IMR-90 (cell line): ENCODE measurements at regions not wholly inside any gene's neighbourhood (a gene's known extent, or its start where the extent isn't known, plus 50 kb on each side); places are given as distances from the start of the nearest gene placed in this dataset.

Source experiments
- ATAC-seq: fragments of 200-7000 bp; cut with Tn5 transposase; 2 replicates; pipeline ENCODE4 v1.9.1; 2020; ENCODE audit warnings: low read depth, mild to moderate bottlenecking, moderate library complexity
- BruUV-seq: library from RNA; stranded (reverse); fragments of 400-500 nt; replicated peaks from 2 replicates; lab custom pipeline; 2021; lab: Mats Ljungman, UMichigan
- CTCF ChIA-PET: fragments of 300-600 bp; formaldehyde crosslinking; extraction: SDS; loops from one replicate; lab custom pipeline; 2021; ENCODE audit warnings: antibody characterized with exemption; lab: Yijun Ruan, JAX
- POLR2A ChIA-PET: fragments of 300-600 bp; sonication (Branson Sonifier 250); formaldehyde crosslinking; loops from one replicate; lab custom pipeline; 2022; ENCODE audit warnings: antibody characterized with exemption; ENCODE audit not compliant: unreplicated experiment; lab: Charles Lee
- DNase-seq: peaks from one replicate; pipeline ENCODE4 v3.0.0; 2013
- H2AFZ ChIP-seq: replicated peaks from 2 replicates; pipeline ENCODE3; 2013; ENCODE audit warnings: low read length, mild to moderate bottlenecking; ENCODE audit not compliant: poor library complexity
- H2AK5ac ChIP-seq: 2 replicates; pipeline ENCODE4 v1.6.1; 2013; ENCODE audit warnings: low read depth, low read length, inconsistent platforms
- H2AK9ac ChIP-seq: replicated peaks from 2 replicates; pipeline ENCODE3; 2013; ENCODE audit warnings: mild to moderate bottlenecking, low read depth, low read length, moderate library complexity; ENCODE audit not compliant: poor library complexity
- H2BK120ac ChIP-seq: 2 replicates; pipeline ENCODE4 v1.6.1; 2013; ENCODE audit warnings: low read depth, low read length, inconsistent platforms
- H2BK15ac ChIP-seq: 3 replicates; pipeline ENCODE4 v1.6.1; 2013; ENCODE audit warnings: low read depth, low read length, inconsistent platforms
- H2BK20ac ChIP-seq: 2 replicates; pipeline ENCODE4 v1.6.1; 2013; ENCODE audit warnings: low read depth, mild to moderate bottlenecking, inconsistent platforms, low read length, moderate library complexity
- H2BK5ac ChIP-seq: 2 replicates; pipeline ENCODE4 v1.6.1; 2013; ENCODE audit warnings: mild to moderate bottlenecking, low read depth, low read length, inconsistent platforms; ENCODE audit not compliant: poor library complexity, severe bottlenecking
- H3K14ac ChIP-seq: replicated peaks from 2 replicates; pipeline ENCODE4 v1.6.1; 2013; ENCODE audit warnings: low read depth, low read length, inconsistent platforms
- H3K18ac ChIP-seq: 2 replicates; pipeline ENCODE4 v1.6.1; 2013; ENCODE audit warnings: low read depth, low read length, control low read depth
- H3K23ac ChIP-seq: 2 replicates; pipeline ENCODE4 v1.6.1; 2013; ENCODE audit warnings: low read depth, low read length, inconsistent platforms
- H3K27ac ChIP-seq: 2 replicates; pipeline ENCODE4 v1.5.1; 2013; ENCODE audit warnings: mild to moderate bottlenecking, control low read depth, low read length; ENCODE audit not compliant: insufficient read depth
- H3K27me3 ChIP-seq: 2 replicates; pipeline ENCODE4 v1.6.1; 2013; ENCODE audit warnings: low read length; ENCODE audit not compliant: control insufficient read depth, insufficient read depth
- H3K36me3 ChIP-seq: 2 replicates; pipeline ENCODE4 v1.6.1; 2013; ENCODE audit warnings: low read length, mixed read lengths; ENCODE audit not compliant: control insufficient read depth, insufficient read depth
- H3K4ac ChIP-seq: 2 replicates; pipeline ENCODE4 v1.6.1; 2013; ENCODE audit warnings: low read depth, low read length, inconsistent platforms
- H3K4me1 ChIP-seq: 2 replicates; pipeline ENCODE4 v1.6.1; 2013; ENCODE audit warnings: low read length, mixed read lengths; ENCODE audit not compliant: control insufficient read depth, insufficient read depth
- H3K4me2 ChIP-seq: 2 replicates; pipeline ENCODE4 v1.6.1; 2013; ENCODE audit warnings: low read depth, mild to moderate bottlenecking, control low read depth, low read length, moderate library complexity
- H3K4me3 ChIP-seq: 2 replicates; pipeline ENCODE4 v1.5.1; 2013; ENCODE audit warnings: low read depth, mild to moderate bottlenecking, control low read depth, low read length, moderate library complexity; ENCODE audit not compliant: insufficient read depth
- H3K56ac ChIP-seq: 2 replicates; pipeline ENCODE4 v1.6.1; 2013; ENCODE audit warnings: low read length, inconsistent platforms; ENCODE audit not compliant: insufficient read depth; ENCODE audit errors: extremely low read depth
- H3K79me1 ChIP-seq, 2 experiments: 2 replicates each; pipeline ENCODE4 v1.6.1; 2013; ENCODE audit warnings: low read length in 2 of 2, inconsistent platforms in 1 of 2, low read depth in 1 of 2
- H3K9ac ChIP-seq: 2 replicates; pipeline ENCODE4 v1.6.1; 2013; ENCODE audit warnings: low read depth, low read length, control low read depth
- H3K9me1 ChIP-seq: 2 replicates; pipeline ENCODE4 v1.6.1; 2013; ENCODE audit warnings: low read length, inconsistent platforms; ENCODE audit not compliant: insufficient read depth
- H3K9me3 ChIP-seq: 2 replicates; pipeline ENCODE4 v1.6.1; 2013; ENCODE audit warnings: low read length; ENCODE audit not compliant: control insufficient read depth, insufficient read depth
- H4K20me1 ChIP-seq: 2 replicates; pipeline ENCODE4 v1.6.1; 2013; ENCODE audit warnings: low read length, inconsistent platforms; ENCODE audit not compliant: insufficient read depth
- H4K5ac ChIP-seq: 2 replicates; pipeline ENCODE4 v1.6.1; 2013; ENCODE audit warnings: mild to moderate bottlenecking, low read depth, low read length, control low read depth
- H4K8ac ChIP-seq, 2 experiments: 2 replicates each; pipeline ENCODE4 v1.6.1; 2013; ENCODE audit warnings: low read depth in 2 of 2, low read length in 2 of 2, control low read depth in 1 of 2, inconsistent platforms in 1 of 2
- H4K91ac ChIP-seq: 2 replicates; pipeline ENCODE4 v1.6.1; 2013; ENCODE audit warnings: low read depth, low read length, inconsistent platforms; ENCODE audit not compliant: insufficient read depth
- BHLHE40 ChIP-seq: fragments of 150-350 bp; IDR thresholded peaks from 2 replicates; pipeline ENCODE4 v1.6.1; 2016; ENCODE audit warnings: mild to moderate bottlenecking, low read depth, low read length
- CEBPB ChIP-seq: IDR thresholded peaks from 2 replicates; pipeline ENCODE4 v1.6.1; 2012; ENCODE audit warnings: low read depth, low read length, improper control_type of control experiment
- CHD1 ChIP-seq: IDR thresholded peaks from 2 replicates; pipeline ENCODE4 v1.6.1; 2012; ENCODE audit warnings: low read depth, low read length, improper control_type of control experiment
- MAFK ChIP-seq: IDR thresholded peaks from 2 replicates; pipeline ENCODE4 v1.6.1; 2012; ENCODE audit warnings: low read depth, low read length, improper control_type of control experiment
- MAZ ChIP-seq: IDR thresholded peaks from 2 replicates; pipeline ENCODE4 v1.6.1; 2012; ENCODE audit warnings: low read depth, mild to moderate bottlenecking, low read length, improper control_type of control experiment, moderate library complexity, borderline replicate concordance
- MXI1 ChIP-seq: IDR thresholded peaks from 2 replicates; pipeline ENCODE4 v1.6.1; 2012; ENCODE audit warnings: low read depth, mild to moderate bottlenecking, low read length, moderate library complexity, borderline replicate concordance
- NFE2L2 ChIP-seq: fragments of 150-350 bp; IDR thresholded peaks from 2 replicates; pipeline ENCODE4 v1.6.1; 2016; ENCODE audit warnings: low read depth, mild to moderate bottlenecking, low read length
- POLR2A ChIP-seq: IDR thresholded peaks from 2 replicates; pipeline ENCODE4 v1.6.1; 2012; ENCODE audit warnings: mild to moderate bottlenecking, low read depth, low read length
- RAD21 ChIP-seq: IDR thresholded peaks from 2 replicates; pipeline ENCODE4 v1.6.1; 2012; ENCODE audit warnings: low read length, improper control_type of control experiment
- SMC3 ChIP-seq: fragments of 150-350 bp; IDR thresholded peaks from 2 replicates; pipeline ENCODE4 v1.6.1; 2016; ENCODE audit warnings: low read depth, mild to moderate bottlenecking, antibody characterized with exemption, low read length, moderate library complexity
- WGBS, 2 experiments: methylation state at CpG; one replicate each; pipeline versions ENCODE4 v1.1.5 to v1.1.7; 2013; ENCODE audit warnings: missing lambda C conversion rate in 2 of 2; ENCODE audit not compliant: insufficient read length in 1 of 2; ENCODE audit errors: extremely low coverage in 2 of 2; 5-methylcytosine and 5-hydroxymethylcytosine counted together
- dilution Hi-C: fragments of 300-500 bp; cut with HindIII; formaldehyde crosslinking; loops from one replicate; pipeline ENCODE4 v1.14.3; 2018; ENCODE audit warnings: low sequenced_read_pairs; ENCODE audit not compliant: unreplicated experiment
- in situ Hi-C: fragments of 300-500 bp; cut with MboI; formaldehyde crosslinking; loops from 3 replicates; pipeline ENCODE4 v1.14.3; 2019; ENCODE audit warnings: low sequenced_read_pairs, inconsistent platforms, mixed read lengths
- intact Hi-C: fragments of 100-400 bp; cut with micrococcal nuclease; formaldehyde crosslinking; loops from 2 replicates; pipeline ENCODE4 v1.10.0; 2022
- TF ChIP-seq, protein P1 (sequence below): conservative IDR thresholded peaks from 2 replicates; pipeline ENCODE4 v1.5.1; 2012; ENCODE audit warnings: mild to moderate bottlenecking, low read depth, low read length, improper control_type of control experiment
- TF ChIP-seq, protein P2 (sequence below): fragments of 150-350 bp; IDR thresholded peaks from 2 replicates; pipeline ENCODE4 v1.6.1; 2017; ENCODE audit warnings: mild to moderate bottlenecking, antibody characterized with exemption, low read length, low read depth
- TF ChIP-seq, protein P3 (sequence below): fragments of 150-350 bp; IDR thresholded peaks from 2 replicates; pipeline ENCODE4 v1.6.1; 2016; ENCODE audit warnings: low read depth, mild to moderate bottlenecking, low read length, moderate library complexity, borderline replicate concordance

DNA sequence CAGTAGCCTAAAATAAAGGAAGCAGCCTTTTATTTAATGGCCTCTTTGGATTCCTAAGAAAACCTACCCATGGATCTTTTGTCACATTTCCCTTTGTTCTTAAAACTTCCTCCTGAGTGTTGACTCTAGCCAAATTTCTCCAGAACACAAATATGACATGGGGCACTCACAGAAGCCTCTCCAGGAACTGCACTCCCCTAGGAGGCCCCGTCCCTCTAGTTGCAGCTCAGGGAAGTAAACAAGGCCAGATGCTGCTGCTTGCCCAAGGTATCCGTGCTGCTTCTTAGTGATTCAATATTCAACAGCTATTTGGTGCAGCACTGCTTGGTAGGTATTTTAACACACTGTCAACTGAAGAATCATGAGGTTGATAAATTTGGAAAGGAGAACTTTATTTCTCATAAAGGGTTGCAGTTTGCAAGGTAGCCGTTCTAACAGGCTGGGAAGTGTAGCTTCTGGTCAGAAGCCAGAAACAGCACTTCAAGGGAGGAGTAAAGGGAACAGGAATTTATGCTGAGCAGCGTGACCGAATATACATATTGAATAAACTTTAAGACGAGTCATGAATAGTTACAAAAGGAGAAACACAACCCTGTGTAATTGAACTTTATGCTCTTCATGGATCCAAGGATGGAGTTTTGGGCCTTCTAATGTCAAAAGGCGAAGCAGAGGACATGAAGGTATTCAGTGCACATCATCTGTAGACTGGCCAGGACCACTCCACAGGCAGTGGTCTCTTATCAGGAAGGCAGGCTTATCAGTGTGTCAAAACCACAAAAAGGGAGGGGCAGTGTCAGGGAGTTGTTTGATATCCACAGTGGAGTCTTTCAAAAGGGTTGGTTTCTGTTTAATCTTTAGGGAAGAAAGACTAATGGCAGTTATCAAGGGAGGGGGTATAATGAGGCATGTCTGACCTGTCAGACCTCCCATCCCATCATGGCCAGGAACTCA is 63.3 kb downstream of the CD24 start (continued):
- no peak for TF ChIP-seq BHLHE40

DNA sequence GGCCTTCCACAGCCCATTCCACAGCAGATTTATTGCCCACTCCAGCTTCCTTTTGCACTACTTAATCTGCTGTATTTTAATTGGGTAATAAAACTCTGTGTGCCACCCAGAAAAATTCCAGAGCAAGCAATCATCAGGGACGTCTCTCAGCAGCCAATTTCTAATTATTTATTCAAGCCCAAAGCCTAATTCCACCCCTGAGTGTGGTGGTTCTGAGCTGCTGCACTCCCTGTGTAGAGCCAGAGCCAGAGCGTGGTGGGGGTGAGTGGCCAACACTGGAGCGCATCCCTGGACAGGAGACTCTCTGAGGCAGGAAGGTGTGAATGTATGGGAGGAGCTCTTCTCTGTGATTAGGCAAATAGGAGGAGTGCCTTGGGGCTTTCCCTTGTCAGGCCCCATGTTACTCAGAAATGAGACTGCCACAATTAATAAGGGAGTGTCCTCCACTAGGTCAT is 66.1 kb downstream of the CD24 start:
- no peak overlapping the region for H3K27ac ChIP-seq
- no peak overlapping the region for H2BK20ac ChIP-seq
- no peak overlapping the region for H2AK5ac ChIP-seq
- H3K9ac ChIP-seq = no peak overlapping the region
- no peak overlapping the region for H3K56ac ChIP-seq
- no peak overlapping the region for H3K23ac ChIP-seq
- H2BK5ac ChIP-seq = no peak overlapping the region
- no TSS peak for BruUV-seq
- POLR2A ChIA-PET = no interaction called here
- no peaks in the 10 kb centered on the region for H3K9me3 ChIP-seq
- H2AK9ac ChIP-seq = no peak overlapping the region
- in situ Hi-C loops (no loop called here), intact Hi-C loops (no loop called here), dilution Hi-C loops (no loop called here)
- DNase-seq (no peak), ATAC-seq (no peak)
- peaks cover 1% of the 10 kb centered on the region; the same call in 1 of the 2 replicates for H3K27me3 ChIP-seq
- H3K14ac ChIP-seq = no peak overlapping the region
- H3K9me1 ChIP-seq = no peaks in the 10 kb centered on the region
- H4K91ac ChIP-seq = no peak overlapping the region
- H2BK120ac ChIP-seq = no peak overlapping the region
- no peak overlapping the region for H2AFZ ChIP-seq
- H3K4me1 ChIP-seq = no peaks in the 10 kb centered on the region
- H4K5ac ChIP-seq = no peak overlapping the region
- no peak overlapping the region for H3K18ac ChIP-seq
- H3K4me2 ChIP-seq = no peak overlapping the region
- no peak overlapping the region for H4K8ac ChIP-seq
- no peaks in the 10 kb centered on the region for H4K20me1 ChIP-seq
- H3K4me3 ChIP-seq = no peak overlapping the region
- no peaks in the 10 kb centered on the region for H3K36me3 ChIP-seq
- no peak overlapping the region for H3K4ac ChIP-seq
- WGBS, 2 experiments = no CpG with 5 or more reads among the region's 3 CpGs
- CTCF ChIA-PET = no interaction called here
- no peaks in the 10 kb centered on the region for H3K79me1 ChIP-seq
- no peak overlapping the region for H2BK15ac ChIP-seq
- TF ChIP-seq NFE2L2 = no peak
- no peak for TF ChIP-seq CEBPB
- no peak for TF ChIP-seq CHD1
- no peak for TF ChIP-seq MAZ
- TF ChIP-seq POLR2A = no peak
- TF ChIP-seq MXI1 = no peak
- TF ChIP-seq, protein P1, sequence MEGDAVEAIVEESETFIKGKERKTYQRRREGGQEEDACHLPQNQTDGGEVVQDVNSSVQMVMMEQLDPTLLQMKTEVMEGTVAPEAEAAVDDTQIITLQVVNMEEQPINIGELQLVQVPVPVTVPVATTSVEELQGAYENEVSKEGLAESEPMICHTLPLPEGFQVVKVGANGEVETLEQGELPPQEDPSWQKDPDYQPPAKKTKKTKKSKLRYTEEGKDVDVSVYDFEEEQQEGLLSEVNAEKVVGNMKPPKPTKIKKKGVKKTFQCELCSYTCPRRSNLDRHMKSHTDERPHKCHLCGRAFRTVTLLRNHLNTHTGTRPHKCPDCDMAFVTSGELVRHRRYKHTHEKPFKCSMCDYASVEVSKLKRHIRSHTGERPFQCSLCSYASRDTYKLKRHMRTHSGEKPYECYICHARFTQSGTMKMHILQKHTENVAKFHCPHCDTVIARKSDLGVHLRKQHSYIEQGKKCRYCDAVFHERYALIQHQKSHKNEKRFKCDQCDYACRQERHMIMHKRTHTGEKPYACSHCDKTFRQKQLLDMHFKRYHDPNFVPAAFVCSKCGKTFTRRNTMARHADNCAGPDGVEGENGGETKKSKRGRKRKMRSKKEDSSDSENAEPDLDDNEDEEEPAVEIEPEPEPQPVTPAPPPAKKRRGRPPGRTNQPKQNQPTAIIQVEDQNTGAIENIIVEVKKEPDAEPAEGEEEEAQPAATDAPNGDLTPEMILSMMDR = no peak
- TF ChIP-seq, protein P2, sequence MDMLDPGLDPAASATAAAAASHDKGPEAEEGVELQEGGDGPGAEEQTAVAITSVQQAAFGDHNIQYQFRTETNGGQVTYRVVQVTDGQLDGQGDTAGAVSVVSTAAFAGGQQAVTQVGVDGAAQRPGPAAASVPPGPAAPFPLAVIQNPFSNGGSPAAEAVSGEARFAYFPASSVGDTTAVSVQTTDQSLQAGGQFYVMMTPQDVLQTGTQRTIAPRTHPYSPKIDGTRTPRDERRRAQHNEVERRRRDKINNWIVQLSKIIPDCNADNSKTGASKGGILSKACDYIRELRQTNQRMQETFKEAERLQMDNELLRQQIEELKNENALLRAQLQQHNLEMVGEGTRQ = no peak
- TF ChIP-seq RAD21 = no peak
- TF ChIP-seq MAFK = no peak
- no peak for TF ChIP-seq SMC3
- TF ChIP-seq, protein P3, sequence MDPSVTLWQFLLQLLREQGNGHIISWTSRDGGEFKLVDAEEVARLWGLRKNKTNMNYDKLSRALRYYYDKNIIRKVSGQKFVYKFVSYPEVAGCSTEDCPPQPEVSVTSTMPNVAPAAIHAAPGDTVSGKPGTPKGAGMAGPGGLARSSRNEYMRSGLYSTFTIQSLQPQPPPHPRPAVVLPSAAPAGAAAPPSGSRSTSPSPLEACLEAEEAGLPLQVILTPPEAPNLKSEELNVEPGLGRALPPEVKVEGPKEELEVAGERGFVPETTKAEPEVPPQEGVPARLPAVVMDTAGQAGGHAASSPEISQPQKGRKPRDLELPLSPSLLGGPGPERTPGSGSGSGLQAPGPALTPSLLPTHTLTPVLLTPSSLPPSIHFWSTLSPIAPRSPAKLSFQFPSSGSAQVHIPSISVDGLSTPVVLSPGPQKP = no peak
